IMR-90 (cell line): ENCODE measurements at regions not wholly inside any gene's neighbourhood (a gene's known extent, or its start where the extent isn't known, plus 50 kb on each side); places are given as distances from the start of the nearest gene placed in this dataset.

Experiments used
- ATAC-seq: fragments of 200-7000 bp; cut with Tn5 transposase; 2 replicates; pipeline ENCODE4 v1.9.1; 2020; ENCODE audit warnings: low read depth, mild to moderate bottlenecking, moderate library complexity
- BruUV-seq: library from RNA; stranded (reverse); fragments of 400-500 nt; replicated peaks from 2 replicates; lab custom pipeline; 2021; lab: Mats Ljungman, UMichigan
- CTCF ChIA-PET: fragments of 300-600 bp; formaldehyde crosslinking; extraction: SDS; loops from one replicate; lab custom pipeline; 2021; ENCODE audit warnings: antibody characterized with exemption; lab: Yijun Ruan, JAX
- POLR2A ChIA-PET: fragments of 300-600 bp; sonication (Branson Sonifier 250); formaldehyde crosslinking; loops from one replicate; lab custom pipeline; 2022; ENCODE audit warnings: antibody characterized with exemption; ENCODE audit not compliant: unreplicated experiment; lab: Charles Lee
- DNase-seq: peaks from one replicate; pipeline ENCODE4 v3.0.0; 2013
- H2AFZ ChIP-seq: replicated peaks from 2 replicates; pipeline ENCODE3; 2013; ENCODE audit warnings: low read length, mild to moderate bottlenecking; ENCODE audit not compliant: poor library complexity
- H2AK5ac ChIP-seq: 2 replicates; pipeline ENCODE4 v1.6.1; 2013; ENCODE audit warnings: low read depth, low read length, inconsistent platforms
- H2AK9ac ChIP-seq: replicated peaks from 2 replicates; pipeline ENCODE3; 2013; ENCODE audit warnings: mild to moderate bottlenecking, low read depth, low read length, moderate library complexity; ENCODE audit not compliant: poor library complexity
- H2BK120ac ChIP-seq: 2 replicates; pipeline ENCODE4 v1.6.1; 2013; ENCODE audit warnings: low read depth, low read length, inconsistent platforms
- H2BK15ac ChIP-seq: 3 replicates; pipeline ENCODE4 v1.6.1; 2013; ENCODE audit warnings: low read depth, low read length, inconsistent platforms
- H2BK20ac ChIP-seq: 2 replicates; pipeline ENCODE4 v1.6.1; 2013; ENCODE audit warnings: low read depth, mild to moderate bottlenecking, inconsistent platforms, low read length, moderate library complexity
- H2BK5ac ChIP-seq: 2 replicates; pipeline ENCODE4 v1.6.1; 2013; ENCODE audit warnings: mild to moderate bottlenecking, low read depth, low read length, inconsistent platforms; ENCODE audit not compliant: poor library complexity, severe bottlenecking
- H3K14ac ChIP-seq: replicated peaks from 2 replicates; pipeline ENCODE4 v1.6.1; 2013; ENCODE audit warnings: low read depth, low read length, inconsistent platforms
- H3K18ac ChIP-seq: 2 replicates; pipeline ENCODE4 v1.6.1; 2013; ENCODE audit warnings: low read depth, low read length, control low read depth
- H3K23ac ChIP-seq: 2 replicates; pipeline ENCODE4 v1.6.1; 2013; ENCODE audit warnings: low read depth, low read length, inconsistent platforms
- H3K27ac ChIP-seq: 2 replicates; pipeline ENCODE4 v1.5.1; 2013; ENCODE audit warnings: mild to moderate bottlenecking, control low read depth, low read length; ENCODE audit not compliant: insufficient read depth
- H3K27me3 ChIP-seq: 2 replicates; pipeline ENCODE4 v1.6.1; 2013; ENCODE audit warnings: low read length; ENCODE audit not compliant: control insufficient read depth, insufficient read depth
- H3K36me3 ChIP-seq: 2 replicates; pipeline ENCODE4 v1.6.1; 2013; ENCODE audit warnings: low read length, mixed read lengths; ENCODE audit not compliant: control insufficient read depth, insufficient read depth
- H3K4ac ChIP-seq: 2 replicates; pipeline ENCODE4 v1.6.1; 2013; ENCODE audit warnings: low read depth, low read length, inconsistent platforms
- H3K4me1 ChIP-seq: 2 replicates; pipeline ENCODE4 v1.6.1; 2013; ENCODE audit warnings: low read length, mixed read lengths; ENCODE audit not compliant: control insufficient read depth, insufficient read depth
- H3K4me2 ChIP-seq: 2 replicates; pipeline ENCODE4 v1.6.1; 2013; ENCODE audit warnings: low read depth, mild to moderate bottlenecking, control low read depth, low read length, moderate library complexity
- H3K4me3 ChIP-seq: 2 replicates; pipeline ENCODE4 v1.5.1; 2013; ENCODE audit warnings: low read depth, mild to moderate bottlenecking, control low read depth, low read length, moderate library complexity; ENCODE audit not compliant: insufficient read depth
- H3K56ac ChIP-seq: 2 replicates; pipeline ENCODE4 v1.6.1; 2013; ENCODE audit warnings: low read length, inconsistent platforms; ENCODE audit not compliant: insufficient read depth; ENCODE audit errors: extremely low read depth
- H3K79me1 ChIP-seq, 2 experiments: 2 replicates each; pipeline ENCODE4 v1.6.1; 2013; ENCODE audit warnings: low read length in 2 of 2, inconsistent platforms in 1 of 2, low read depth in 1 of 2
- H3K9ac ChIP-seq: 2 replicates; pipeline ENCODE4 v1.6.1; 2013; ENCODE audit warnings: low read depth, low read length, control low read depth
- H3K9me1 ChIP-seq: 2 replicates; pipeline ENCODE4 v1.6.1; 2013; ENCODE audit warnings: low read length, inconsistent platforms; ENCODE audit not compliant: insufficient read depth
- H3K9me3 ChIP-seq: 2 replicates; pipeline ENCODE4 v1.6.1; 2013; ENCODE audit warnings: low read length; ENCODE audit not compliant: control insufficient read depth, insufficient read depth
- H4K20me1 ChIP-seq: 2 replicates; pipeline ENCODE4 v1.6.1; 2013; ENCODE audit warnings: low read length, inconsistent platforms; ENCODE audit not compliant: insufficient read depth
- H4K5ac ChIP-seq: 2 replicates; pipeline ENCODE4 v1.6.1; 2013; ENCODE audit warnings: mild to moderate bottlenecking, low read depth, low read length, control low read depth
- H4K8ac ChIP-seq, 2 experiments: 2 replicates each; pipeline ENCODE4 v1.6.1; 2013; ENCODE audit warnings: low read depth in 2 of 2, low read length in 2 of 2, control low read depth in 1 of 2, inconsistent platforms in 1 of 2
- H4K91ac ChIP-seq: 2 replicates; pipeline ENCODE4 v1.6.1; 2013; ENCODE audit warnings: low read depth, low read length, inconsistent platforms; ENCODE audit not compliant: insufficient read depth
- RAD21 ChIP-seq: IDR thresholded peaks from 2 replicates; pipeline ENCODE4 v1.6.1; 2012; ENCODE audit warnings: low read length, improper control_type of control experiment
- USF2 ChIP-seq: fragments of 150-350 bp; IDR thresholded peaks from 2 replicates; pipeline ENCODE4 v1.6.1; 2017; ENCODE audit warnings: mild to moderate bottlenecking, antibody characterized with exemption, low read length, low read depth
- WGBS, 2 experiments: methylation state at CpG; one replicate each; pipeline versions ENCODE4 v1.1.5 to v1.1.7; 2013; ENCODE audit warnings: missing lambda C conversion rate in 2 of 2; ENCODE audit not compliant: insufficient read length in 1 of 2; ENCODE audit errors: extremely low coverage in 2 of 2; 5-methylcytosine and 5-hydroxymethylcytosine counted together
- dilution Hi-C: fragments of 300-500 bp; cut with HindIII; formaldehyde crosslinking; loops from one replicate; pipeline ENCODE4 v1.14.3; 2018; ENCODE audit warnings: low sequenced_read_pairs; ENCODE audit not compliant: unreplicated experiment
- in situ Hi-C: fragments of 300-500 bp; cut with MboI; formaldehyde crosslinking; loops from 3 replicates; pipeline ENCODE4 v1.14.3; 2019; ENCODE audit warnings: low sequenced_read_pairs, inconsistent platforms, mixed read lengths
- intact Hi-C: fragments of 100-400 bp; cut with micrococcal nuclease; formaldehyde crosslinking; loops from 2 replicates; pipeline ENCODE4 v1.10.0; 2022

- H3K56ac ChIP-seq: 0 out of 2 replicates have a peak overlapping the region, but pooled peaks have one; percentile 6
- H3K27me3 ChIP-seq: peaks cover 5% of the 10 kb centered on the region; the same call in 1 of the 2 replicates
- H3K4me3 ChIP-seq: no peak overlapping the region
- H4K5ac ChIP-seq: no peak overlapping the region
- ATAC-seq: no peak
- no peak overlapping the region for H2BK120ac ChIP-seq
- H2AK5ac ChIP-seq: no peak overlapping the region
- WGBS, 2 experiments: no CpG with 5 or more reads among the region's 4 CpGs
- H2AFZ ChIP-seq: no peak overlapping the region
- H3K23ac ChIP-seq: no peak overlapping the region
- dilution Hi-C loops: no loop called here
- no peaks in the 10 kb centered on the region for H3K9me1 ChIP-seq
- H3K4me1 ChIP-seq: no peaks in the 10 kb centered on the region
- H4K8ac ChIP-seq: no peak overlapping the region
- POLR2A ChIA-PET: no interaction called here
- H3K4ac ChIP-seq: no peak overlapping the region
- no peak overlapping the region for H2BK20ac ChIP-seq
- no peak overlapping the region for H2BK5ac ChIP-seq
- H3K27ac ChIP-seq: no peak overlapping the region
- BruUV-seq: no TSS peak
- H3K4me2 ChIP-seq: no peak overlapping the region
- H2AK9ac ChIP-seq: no peak overlapping the region
- H3K14ac ChIP-seq: no peak overlapping the region
- H4K91ac ChIP-seq: no peak overlapping the region
- TF ChIP-seq RAD21: no peak
- TF ChIP-seq USF2: no peak
- intact Hi-C loops: no loop called here
- in situ Hi-C loops: no loop called here
- no peak overlapping the region for H2BK15ac ChIP-seq
- DNase-seq: no peak
- no peaks in the 10 kb centered on the region for H3K36me3 ChIP-seq
- no peaks in the 10 kb centered on the region for H3K9me3 ChIP-seq
- H3K9ac ChIP-seq: no peak overlapping the region
- H3K79me1 ChIP-seq: no peaks in the 10 kb centered on the region
- CTCF ChIA-PET: no interaction called here
- no peaks in the 10 kb centered on the region for H4K20me1 ChIP-seq
- H3K18ac ChIP-seq: no peak overlapping the region
These were observed 351.9 kb upstream of the SMIM21 start for GRCh38 chr18:75779450-75779849.
